GM20431 (cell line): ENCODE measurements at regions not wholly inside any gene's neighbourhood (a gene's known extent, or its start where the extent isn't known, plus 50 kb on each side); places are given as distances from the start of the nearest gene placed in this dataset.
"Not testable (repeated sequence)": the region's sequence is repeated elsewhere in the genome, so short reads cannot be mapped to it uniquely, and the experiment has no call there.

Source experiments
- in situ Hi-C: fragments of 300-500 bp; cut with MseI, MboI; formaldehyde crosslinking; loops from one replicate; pipeline ENCODE4 v1.15.0; 2020; ENCODE audit warnings: low sequenced_read_pairs; ENCODE audit not compliant: unreplicated experiment

DNA sequence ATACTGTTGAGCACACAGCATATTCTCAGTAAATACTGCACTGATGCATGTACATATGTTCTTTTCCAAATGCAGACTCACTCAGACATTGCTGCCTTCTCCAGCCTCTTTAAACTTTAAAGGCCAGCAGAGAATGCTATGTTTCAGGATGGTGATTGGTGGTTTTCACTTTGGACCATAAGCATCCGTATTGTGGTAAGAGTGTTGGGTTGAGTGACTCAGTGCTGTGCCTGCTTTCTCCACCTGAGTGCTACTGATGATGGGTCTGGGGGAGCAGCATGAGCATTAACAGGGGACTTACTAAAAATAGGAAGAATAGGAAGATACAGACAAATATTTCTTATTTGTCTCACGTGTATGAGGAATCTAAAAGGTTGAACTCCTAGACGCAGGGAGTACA is 56.3 kb upstream of the ZNF92 start:
- in situ Hi-C loops: loop anchor here (25.0 kb wide), 1 partner anchor 105 kb away; no protein-coding TSS in a partner anchor

DNA sequence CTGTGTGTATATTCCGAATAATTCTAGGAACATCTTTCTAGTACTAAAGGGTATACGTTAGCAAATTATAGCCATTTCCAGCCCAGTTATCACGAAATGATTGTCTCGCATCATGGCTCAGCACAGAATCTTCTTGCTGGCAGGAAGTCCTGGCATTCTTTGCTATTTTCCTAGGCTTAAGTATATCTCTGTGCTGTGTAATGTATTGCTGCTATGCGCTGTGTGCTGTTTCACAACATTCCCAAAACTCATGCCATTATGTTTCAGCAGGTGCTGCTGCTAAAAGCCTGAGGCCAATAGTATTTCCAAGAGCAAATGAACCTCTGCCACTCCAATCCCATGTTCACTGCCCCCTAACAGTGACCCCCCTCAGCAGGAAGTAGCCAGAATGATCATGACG is 62.9 kb upstream of the ZNF92 start:
- in situ Hi-C loops: loop anchor here (25.0 kb wide), 1 partner anchor 98 kb away; no protein-coding TSS in a partner anchor

DNA sequence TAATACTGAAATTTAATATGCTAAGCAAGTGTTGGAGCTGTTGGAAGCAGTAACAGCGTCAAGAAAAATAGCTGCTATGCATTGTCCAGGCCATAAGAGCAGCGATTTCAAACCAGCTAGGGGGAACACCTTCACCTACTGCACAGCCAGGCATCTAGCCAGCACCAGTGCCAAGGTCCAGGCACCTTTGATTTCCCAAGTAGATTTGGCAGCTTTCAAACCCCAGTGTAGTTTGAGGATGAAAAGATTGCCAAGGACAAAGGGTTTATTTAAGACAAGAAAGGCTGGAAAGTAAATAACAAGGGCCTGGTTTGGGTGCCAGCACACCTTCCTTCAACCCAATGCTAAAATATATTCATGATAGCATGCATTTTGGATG is 65.4 kb upstream of the ZNF92 start:
- in situ Hi-C loops: loop anchor here (25.0 kb wide), 1 partner anchor 96 kb away; no protein-coding TSS in a partner anchor

DNA sequence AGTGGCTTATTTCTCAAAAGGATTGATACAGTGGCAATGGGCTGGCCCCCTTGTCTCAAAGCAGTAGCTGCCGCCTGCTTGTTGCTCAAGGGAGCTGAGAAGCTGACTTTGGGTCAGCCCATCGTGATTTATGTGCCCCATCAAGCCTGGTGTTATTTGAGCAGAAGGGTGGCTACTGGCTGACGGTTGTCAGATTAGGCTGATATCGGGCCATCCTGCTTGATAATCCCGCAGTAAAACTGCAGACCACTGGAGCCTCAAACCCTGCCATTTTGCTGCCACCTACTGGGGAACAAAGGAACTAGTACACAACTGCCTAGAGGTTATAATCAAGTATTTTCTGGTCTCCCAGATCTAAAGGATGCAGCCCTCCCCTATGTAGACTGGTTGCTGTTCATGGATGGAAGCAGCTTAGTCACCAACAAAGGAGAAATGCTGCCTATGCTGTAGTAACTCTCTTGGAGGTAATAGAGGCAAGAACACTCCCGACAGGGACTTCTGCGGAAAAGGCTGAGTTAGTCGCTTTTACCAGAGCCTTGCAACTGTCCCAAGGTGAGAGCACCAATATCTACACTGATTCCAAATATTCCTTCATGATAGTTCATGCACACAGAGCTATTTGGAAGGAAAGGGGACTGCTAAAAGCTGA is 65.9 kb upstream of the ZNF92 start:
- in situ Hi-C loops: loop anchor here (25.0 kb wide), 1 partner anchor 95 kb away; no protein-coding TSS in a partner anchor

DNA sequence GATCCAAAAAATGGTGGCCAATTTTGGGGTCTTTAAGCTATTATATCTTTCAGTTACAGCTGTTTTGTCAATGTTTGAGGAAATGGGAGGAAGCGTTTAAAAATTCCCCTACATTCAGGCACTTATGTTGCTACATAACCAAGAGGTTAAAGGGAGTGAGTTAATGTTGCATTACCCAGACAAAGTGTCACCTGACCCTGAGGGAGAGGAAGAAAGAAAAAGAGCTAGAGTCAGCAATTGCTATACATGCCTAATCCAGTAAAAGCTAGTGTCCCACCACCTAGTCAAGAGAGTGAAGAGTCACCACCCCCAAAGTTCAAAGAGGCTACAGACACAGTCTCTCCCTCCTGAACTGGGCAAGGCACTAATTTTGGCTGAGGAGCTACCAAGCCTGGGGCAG is 69.5 kb upstream of the ZNF92 start:
- in situ Hi-C loops: loop anchor here (25.0 kb wide), 1 partner anchor 92 kb away; no protein-coding TSS in a partner anchor

DNA sequence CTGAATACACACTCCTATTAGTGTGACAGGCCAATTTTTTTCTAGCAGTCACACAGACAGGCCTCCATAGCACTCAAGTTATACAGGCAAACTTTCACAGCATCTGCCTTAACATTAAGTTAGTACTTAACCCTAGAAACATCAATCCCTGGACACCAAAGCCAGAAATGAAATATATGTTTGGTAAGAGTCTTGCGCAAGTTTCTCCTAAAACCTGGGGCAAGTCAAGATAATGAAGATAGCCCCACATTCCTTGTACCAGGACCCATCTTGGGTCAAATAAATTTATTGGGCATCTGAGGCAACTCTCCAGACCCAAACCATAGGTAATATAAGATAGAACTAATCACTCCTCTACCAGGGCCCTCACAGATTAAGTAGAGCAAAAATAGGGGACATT is 70.8 kb upstream of the ZNF92 start:
- in situ Hi-C loops: loop anchor here (25.0 kb wide), 1 partner anchor 91 kb away; no protein-coding TSS in a partner anchor

DNA sequence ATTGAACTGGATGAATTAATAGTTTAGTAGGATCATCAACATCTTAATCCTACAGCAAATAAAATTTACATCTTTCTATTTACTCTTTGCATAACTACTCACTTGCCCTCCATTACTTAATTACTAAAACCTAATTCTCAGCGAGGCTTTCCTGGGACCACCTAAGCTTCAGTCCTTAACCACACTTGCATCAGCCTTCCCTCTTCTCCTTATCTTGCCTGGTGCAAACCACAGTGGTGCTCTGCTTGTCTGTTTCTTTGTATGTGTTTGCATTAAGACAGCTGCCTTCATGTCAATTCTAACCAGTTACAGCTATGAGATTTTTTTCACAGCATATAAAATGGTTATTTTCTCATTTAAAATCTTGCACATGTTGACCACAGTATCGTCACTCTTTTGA is 72.6 kb upstream of the ZNF92 start:
- in situ Hi-C loops: loop anchor here (25.0 kb wide), 1 partner anchor 89 kb away; no protein-coding TSS in a partner anchor

DNA sequence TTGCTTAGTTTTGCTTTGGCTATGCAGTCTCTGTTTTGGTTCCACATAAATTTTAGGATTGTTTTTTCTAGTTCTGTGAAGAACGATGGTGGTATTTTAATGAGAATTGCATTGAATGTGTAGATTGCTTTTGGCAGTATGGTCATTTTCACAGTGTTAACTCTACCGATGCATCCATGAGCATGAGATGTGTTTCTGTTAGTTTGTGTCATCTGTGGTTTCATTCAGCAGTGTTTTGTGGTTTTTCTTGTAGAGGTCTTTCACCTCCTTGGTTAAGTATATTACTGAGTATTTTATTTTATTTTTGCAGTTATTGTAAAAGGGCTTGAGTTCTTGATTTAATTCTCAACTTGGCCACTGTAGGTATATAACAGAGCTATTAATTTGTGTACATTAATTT is 78.2 kb upstream of the ZNF92 start:
- in situ Hi-C loops: no loop called here

DNA sequence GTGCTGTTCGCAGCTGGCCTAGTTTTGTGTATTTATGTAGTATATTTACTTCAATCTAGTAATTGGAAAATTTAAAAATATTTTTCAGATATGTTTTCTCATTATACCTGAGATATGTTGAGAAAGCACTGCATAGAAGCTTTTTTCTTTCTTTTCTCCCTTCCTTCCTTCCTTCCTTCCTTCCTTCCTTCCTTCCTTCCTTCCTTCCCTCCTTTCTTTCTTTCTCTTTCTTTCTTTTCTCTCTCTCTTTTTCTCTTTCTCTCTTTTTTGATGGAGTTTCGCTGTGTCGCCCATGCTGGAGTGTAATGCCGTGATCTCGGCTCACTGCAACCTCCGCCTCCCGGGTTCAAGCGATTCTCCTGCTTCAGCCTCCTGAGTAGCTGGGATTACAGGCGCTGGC is 83.3 kb upstream of the ZNF92 start:
- in situ Hi-C loops: not testable (repeated sequence)

DNA sequence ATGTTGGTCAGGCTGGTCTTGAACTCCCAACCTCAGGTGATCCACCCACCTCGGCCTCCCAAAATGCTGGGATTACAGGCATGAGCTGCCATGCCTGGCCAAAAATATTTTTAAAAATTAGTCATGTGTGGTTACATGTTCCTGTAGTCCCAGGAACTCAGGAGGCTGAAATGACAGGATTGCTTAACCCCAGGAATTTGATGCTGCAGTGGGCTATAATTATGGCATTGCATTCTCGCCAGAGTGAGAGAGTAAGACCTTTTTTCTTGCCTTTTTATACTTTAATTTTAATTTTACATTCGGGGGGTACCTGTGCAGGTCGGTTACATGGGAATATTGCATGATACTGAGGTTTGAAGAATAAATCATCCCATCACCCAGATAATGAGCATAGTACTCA is 86.6 kb upstream of the ZNF92 start:
- in situ Hi-C loops: no loop called here

DNA sequence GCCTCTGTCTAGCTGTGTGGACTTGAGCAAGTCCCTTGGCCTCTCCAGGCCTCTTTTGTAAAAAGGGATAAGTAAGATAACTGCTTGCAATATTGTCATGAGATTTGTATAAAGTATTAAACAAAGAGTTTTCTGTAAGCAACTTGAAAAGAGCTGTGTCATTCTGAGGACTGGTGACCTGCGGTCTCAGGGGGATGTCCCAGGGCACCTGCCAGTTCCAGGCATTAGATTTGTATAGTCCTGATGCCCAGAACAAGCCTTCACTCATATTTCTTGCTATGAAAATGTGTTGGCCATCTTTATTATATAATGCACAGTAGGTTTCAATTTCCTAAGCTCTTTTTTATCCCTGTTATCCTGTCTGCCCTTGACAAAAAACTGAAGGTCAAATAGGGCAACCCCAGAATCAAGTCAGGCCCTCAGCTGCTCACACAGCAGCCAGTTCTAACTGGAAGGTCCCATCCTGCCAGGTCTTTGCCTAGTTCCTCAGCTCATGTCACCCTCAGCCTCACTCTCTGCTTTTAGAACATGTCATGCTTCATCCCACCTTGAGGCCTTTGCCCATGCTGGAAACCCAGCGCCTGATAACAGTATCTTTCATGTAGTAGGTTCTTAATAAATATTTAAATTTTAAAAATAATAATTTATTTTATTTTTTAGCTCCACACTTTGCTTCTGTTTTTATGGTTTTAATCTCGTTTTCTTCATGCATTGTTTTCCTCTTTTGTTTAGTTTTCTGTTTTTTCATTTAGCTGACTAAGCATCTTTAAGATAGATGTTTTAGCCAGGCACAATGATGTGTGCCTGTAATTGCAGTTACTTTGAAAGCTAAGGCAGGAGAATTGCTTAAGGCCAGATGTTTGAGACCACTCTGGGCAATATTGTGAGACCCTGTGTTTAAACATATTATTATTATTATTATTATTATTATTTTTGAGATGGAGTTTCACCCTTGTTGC is 87.5 kb upstream of the ZNF92 start:
- in situ Hi-C loops: no loop called here

DNA sequence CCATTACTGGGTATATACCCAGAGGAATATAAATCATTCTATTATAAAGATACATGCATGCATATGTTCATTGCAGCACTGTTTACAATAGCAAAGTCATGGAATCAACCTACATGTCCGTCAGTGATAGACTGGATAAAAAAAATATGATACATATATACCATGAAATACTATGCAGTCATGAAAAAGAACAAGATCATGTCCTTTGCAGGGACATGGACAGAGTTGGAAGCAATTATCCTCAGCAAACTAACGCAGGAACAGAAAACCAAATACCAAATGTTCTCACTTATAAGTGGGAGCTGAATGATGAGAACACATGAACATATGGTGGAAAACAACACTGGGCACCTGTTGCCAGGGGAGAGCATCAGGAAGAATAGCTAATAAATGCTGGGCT is 88.4 kb upstream of the ZNF92 start:
- in situ Hi-C loops: not testable (repeated sequence)

DNA sequence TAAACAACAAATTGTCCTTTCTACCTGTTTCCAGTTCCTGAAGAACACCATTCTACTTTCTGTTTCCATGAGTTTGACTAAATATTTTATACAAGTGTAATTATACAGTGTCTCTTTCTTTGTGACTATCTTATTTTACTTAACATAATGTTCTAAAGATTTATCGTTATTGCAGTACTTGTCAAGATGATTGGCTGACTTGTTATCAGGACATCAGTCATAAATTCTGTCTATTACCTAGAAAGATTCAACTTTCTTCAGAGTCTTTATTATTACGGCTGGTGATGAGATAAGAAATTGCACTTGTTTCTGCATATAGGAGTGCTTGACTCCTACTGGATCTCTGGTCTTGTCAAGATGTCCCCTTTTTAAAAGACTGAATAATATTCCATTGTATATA is 93.9 kb upstream of the ZNF92 start:
- in situ Hi-C loops: no loop called here

DNA sequence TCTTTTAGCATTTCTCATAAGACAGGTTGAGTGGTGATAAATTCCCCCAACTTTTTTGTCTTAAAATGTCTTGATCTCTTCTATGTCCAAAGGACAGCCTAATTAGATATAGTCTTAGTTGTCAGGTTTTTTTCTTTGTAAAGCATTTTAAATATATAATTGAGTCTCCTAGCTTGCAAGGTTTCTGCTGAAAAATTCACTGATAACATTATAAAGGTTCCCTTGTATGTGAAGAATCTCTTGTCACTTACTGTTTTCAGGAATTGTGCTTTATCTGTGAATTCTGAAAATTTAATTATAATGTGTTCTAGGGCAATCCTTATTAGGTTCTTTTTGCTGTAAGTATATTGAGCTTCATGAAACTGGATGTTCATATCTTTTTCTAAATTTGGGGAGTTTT is 96.8 kb upstream of the ZNF92 start:
- in situ Hi-C loops: no loop called here

DNA sequence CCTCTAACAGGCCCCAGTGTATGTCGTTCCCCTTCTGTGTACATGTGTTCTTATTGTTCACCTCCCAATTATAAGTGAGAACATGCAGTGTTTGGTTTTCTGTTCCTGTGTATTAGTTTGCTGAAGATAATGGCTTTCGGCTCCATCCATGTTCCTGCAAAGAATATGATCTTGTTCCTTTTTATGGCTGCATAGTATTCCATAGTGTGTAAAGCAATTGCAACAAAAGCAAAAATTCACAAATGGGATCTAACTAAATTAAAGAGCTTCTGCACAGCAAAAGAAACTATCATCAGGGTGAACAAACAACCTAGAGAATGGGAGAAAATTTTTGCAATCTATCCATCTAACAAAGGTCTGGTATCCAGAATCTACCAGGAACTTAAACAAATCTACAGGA is 102.2 kb upstream of the ZNF92 start:
- in situ Hi-C loops: not testable (repeated sequence)

DNA sequence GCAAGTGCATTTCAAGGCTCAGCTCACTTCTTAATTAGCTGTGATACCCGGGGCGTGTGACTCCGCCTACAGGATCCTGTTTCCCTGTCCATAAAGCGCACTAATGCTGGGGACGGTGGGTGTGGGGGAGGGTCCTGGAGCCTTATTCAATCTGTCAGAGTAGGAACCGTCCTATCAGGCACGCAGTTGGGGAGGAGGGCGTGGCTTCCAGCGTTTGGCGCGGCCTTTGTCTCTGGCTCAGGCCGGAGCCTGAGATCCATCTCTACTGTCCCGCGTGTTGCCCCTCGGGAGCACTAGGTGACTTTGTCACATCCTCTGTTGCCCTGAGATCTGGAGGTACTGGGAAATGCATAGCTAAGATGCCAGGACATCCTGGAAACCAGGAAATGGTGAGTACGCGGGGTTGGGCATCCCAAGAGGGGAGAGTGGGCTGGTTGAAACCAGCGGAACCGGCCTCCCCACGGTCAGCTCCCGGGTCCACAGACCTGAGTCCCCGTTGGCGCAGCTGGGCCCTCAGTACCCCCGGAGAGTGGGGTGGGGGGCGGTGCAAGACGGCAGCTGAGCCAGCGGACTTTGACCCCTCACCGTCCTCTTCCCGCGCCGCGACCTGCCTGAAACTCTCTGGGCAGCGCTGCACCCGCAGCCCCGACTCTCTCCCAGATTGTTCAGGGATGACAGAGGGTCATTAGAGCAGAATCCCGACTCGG is 104.4 kb upstream of the ZNF92 start:
- in situ Hi-C loops: no loop called here

DNA sequence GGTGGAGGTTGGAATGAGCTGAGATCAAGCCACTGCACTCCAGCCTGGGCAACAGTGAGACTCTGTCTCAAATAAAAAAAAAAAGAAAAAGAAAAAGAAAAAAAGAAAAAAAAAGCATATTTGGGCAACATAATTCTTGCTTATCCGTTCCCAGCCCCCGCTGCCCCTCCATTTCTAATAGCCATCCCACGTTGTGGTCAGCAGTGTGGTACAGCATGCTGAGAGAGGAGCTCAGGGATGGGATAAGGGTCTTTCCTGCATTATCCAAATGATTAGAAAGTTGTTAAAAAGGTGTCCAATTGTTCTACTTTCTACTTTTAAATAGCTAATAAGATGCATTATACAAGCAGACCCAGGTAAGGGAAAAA is 104.9 kb upstream of the ZNF92 start:
- in situ Hi-C loops: no loop called here

DNA sequence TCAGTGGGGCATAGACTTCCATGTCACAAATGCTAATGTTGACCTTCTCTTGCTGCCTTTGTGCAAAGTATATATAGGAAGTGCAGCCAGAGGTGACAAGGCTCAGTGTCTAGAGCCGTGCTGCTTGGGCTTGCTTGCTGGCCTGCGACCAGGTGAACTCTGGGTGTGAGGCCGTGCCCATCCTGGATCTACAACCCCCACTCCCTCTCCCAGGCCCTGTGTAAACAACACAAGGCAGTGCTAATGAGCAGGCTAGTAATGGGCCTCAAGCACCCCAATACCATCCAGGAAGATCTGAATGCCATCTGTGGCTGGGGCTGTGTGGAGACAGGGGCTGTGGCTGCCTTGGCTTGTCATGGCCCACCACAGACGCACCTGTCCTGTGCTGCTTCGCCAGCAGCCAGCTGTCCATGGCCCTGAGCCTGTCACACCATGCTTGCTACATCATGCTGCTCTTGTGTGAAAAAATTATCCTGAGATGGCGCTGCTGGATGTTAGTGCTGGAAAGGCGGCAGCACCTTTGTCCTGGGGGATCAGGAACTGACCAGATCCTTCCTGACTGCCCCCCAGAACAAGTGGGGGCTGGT is 107.6 kb upstream of the ZNF92 start:
- in situ Hi-C loops: no loop called here

DNA sequence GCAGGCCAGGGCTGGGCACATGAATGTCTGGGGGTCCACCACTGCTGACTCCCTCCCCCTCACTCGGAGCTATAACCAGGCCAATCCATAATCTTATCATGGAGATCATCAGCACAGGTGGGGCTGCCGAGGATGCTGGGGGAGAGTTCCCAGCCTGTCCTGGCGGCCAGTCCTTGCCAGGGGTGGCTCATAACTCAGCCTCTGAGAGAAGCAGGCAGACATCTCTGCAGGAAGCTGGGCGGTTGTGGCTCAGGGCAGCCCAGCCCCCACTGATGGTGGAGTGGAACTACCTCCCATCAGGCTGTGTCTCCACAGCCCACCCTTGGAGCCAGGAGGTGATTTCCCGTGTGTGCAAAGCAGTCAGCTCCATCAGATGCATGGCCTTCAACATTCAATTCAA is 109.4 kb upstream of the ZNF92 start:
- in situ Hi-C loops: no loop called here

DNA sequence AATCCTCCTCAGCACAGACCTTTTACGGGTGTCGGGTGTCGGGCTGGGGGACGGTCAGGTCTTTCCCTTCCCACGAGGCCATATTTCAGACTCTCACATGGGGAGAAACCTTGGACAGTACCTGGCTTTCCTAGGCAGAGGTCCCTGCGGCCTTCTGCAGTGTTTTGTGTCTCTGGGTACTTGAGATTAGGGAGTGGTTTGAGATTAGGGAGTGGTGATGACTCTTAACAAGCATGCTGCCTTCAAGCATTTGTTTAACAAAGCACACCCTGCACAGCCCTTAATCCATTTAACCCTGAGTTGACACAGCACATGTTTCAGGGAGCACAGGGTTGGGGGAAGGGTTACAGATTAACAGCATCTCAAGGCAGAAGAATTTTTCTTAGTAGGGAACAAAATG is 113.0 kb upstream of the ZNF92 start:
- in situ Hi-C loops: not testable (repeated sequence)
